A673 (cell line): ENCODE measurements at regions not wholly inside any gene's neighbourhood (a gene's known extent, or its start where the extent isn't known, plus 50 kb on each side); places are given as distances from the start of the nearest gene placed in this dataset.

Experiments used
- BruUV-seq: library from RNA; stranded (reverse); fragments of 400-500 nt; replicated peaks from 2 replicates; lab custom pipeline; 2021; lab: Mats Ljungman, UMichigan
- CTCF ChIA-PET: fragments of 300-600 bp; sonication (Branson Sonifier 250); formaldehyde crosslinking; loops from one replicate; lab custom pipeline; 2022; ENCODE audit warnings: antibody characterized with exemption; lab: Charles Lee
- POLR2A ChIA-PET: fragments of 300-600 bp; sonication (Branson Sonifier 250); formaldehyde crosslinking; loops from one replicate; lab custom pipeline; 2022; ENCODE audit warnings: antibody characterized with exemption; ENCODE audit not compliant: low non-redundant PET; lab: Charles Lee
- DNase-seq: peaks from one replicate; pipeline ENCODE4 v3.0.0-alpha.2; 2015; ENCODE audit warnings: low spot score
- H3K27ac ChIP-seq: fragments of 200-600 bp; sonication (generic); 2 replicates; pipeline ENCODE4 v1.5.1; 2016; ENCODE audit warnings: mixed run types, low read depth, mild to moderate bottlenecking, mixed read lengths, antibody characterized with exemption, low read length; ENCODE audit not compliant: poor library complexity, severe bottlenecking
- H3K27me3 ChIP-seq: fragments of 200-600 bp; sonication (generic); replicated peaks from 2 replicates; pipeline ENCODE4 v1.6.1; 2017; ENCODE audit warnings: mixed run types, low read depth, mild to moderate bottlenecking, mixed read lengths, antibody characterized with exemption, low read length; ENCODE audit not compliant: insufficient read depth, poor library complexity
- H3K36me3 ChIP-seq: fragments of 200-600 bp; sonication (generic); 2 replicates; pipeline ENCODE4 v1.6.1; 2016; ENCODE audit warnings: mixed run types, mild to moderate bottlenecking, mixed read lengths, antibody characterized with exemption, low read length; ENCODE audit not compliant: insufficient read depth, poor library complexity, severe bottlenecking
- H3K4me1 ChIP-seq: fragments of 200-600 bp; sonication (generic); 2 replicates; pipeline ENCODE4 v1.6.1; 2017; ENCODE audit warnings: mixed run types, mild to moderate bottlenecking, mixed read lengths, antibody characterized with exemption, low read length; ENCODE audit not compliant: insufficient read depth, poor library complexity, severe bottlenecking
- H3K4me3 ChIP-seq: fragments of 200-600 bp; sonication (generic); 2 replicates; pipeline ENCODE4 v1.5.1; 2016; ENCODE audit warnings: low read depth, mixed run types, mild to moderate bottlenecking, mixed read lengths, low read length; ENCODE audit not compliant: poor library complexity, severe bottlenecking
- H3K9me3 ChIP-seq: fragments of 200-600 bp; sonication (generic); 2 replicates; pipeline ENCODE4 v1.6.1; 2016; ENCODE audit warnings: mixed run types, low read depth, mild to moderate bottlenecking, mixed read lengths, antibody characterized with exemption, low read length; ENCODE audit not compliant: poor library complexity, severe bottlenecking
- EZH2 ChIP-seq: fragments of 200-600 bp; sonication (generic); IDR thresholded peaks from 2 replicates; pipeline ENCODE4 v1.6.1; 2017; ENCODE audit warnings: borderline replicate concordance, low read depth, mild to moderate bottlenecking, mixed read lengths, antibody characterized with exemption, low read length; ENCODE audit not compliant: poor library complexity, severe bottlenecking
- intact Hi-C: fragments of 100-400 bp; cut with micrococcal nuclease; formaldehyde crosslinking; loops from one replicate; pipeline ENCODE4 v1.10.0; 2022; ENCODE audit not compliant: unreplicated experiment
- TF ChIP-seq, protein P1 (sequence below): fragments of 300-800, 200-600 bp; sonication (generic); conservative IDR thresholded peaks from 2 replicates; pipeline ENCODE4 v1.5.1; 2017; ENCODE audit warnings: low read depth, mild to moderate bottlenecking, antibody characterized with exemption, low read length, moderate library complexity, mixed read lengths

DNA sequence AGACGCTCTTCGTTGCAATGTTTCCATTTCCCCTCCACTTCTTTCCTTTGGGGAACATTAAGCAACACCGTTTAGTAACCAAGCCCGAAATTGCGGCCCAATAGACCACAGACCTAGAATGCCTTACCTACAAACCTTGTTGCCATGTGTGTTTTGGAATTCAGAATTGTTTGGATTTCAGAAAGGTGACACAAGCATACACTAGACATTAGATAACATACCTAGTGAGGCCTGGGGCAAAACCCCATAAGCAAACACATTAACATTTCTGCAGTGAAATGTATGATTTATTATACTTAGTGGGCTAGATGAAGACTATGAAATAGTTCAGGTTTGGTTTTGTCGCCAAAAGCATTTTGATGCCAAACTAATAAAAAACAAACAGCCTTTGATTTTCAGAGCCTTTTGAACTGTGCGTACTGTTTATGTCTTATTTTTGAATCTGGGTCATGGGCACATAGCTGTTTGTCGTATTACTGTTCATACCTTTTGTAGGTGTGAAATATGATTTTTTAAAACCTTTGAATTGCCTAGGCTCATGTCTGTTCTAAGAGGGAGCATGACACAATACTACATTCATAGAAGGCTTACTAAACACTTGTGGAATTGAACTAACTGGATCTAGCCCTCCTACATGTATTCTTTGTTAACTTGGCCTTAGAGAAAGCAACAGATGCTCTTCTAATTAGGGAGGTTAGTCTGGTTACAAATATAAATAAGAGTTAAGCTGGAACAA is 88.6 kb upstream of the TMEM164 start:
- ChIA-PET CTCF (no interaction called here), POLR2A (no interaction called here)
- intact Hi-C loops, result loop anchor here (5.0 kb wide), 1 partner anchor 503 kb away; no protein-coding TSS in a partner anchor
- TF ChIP-seq, protein P1, sequence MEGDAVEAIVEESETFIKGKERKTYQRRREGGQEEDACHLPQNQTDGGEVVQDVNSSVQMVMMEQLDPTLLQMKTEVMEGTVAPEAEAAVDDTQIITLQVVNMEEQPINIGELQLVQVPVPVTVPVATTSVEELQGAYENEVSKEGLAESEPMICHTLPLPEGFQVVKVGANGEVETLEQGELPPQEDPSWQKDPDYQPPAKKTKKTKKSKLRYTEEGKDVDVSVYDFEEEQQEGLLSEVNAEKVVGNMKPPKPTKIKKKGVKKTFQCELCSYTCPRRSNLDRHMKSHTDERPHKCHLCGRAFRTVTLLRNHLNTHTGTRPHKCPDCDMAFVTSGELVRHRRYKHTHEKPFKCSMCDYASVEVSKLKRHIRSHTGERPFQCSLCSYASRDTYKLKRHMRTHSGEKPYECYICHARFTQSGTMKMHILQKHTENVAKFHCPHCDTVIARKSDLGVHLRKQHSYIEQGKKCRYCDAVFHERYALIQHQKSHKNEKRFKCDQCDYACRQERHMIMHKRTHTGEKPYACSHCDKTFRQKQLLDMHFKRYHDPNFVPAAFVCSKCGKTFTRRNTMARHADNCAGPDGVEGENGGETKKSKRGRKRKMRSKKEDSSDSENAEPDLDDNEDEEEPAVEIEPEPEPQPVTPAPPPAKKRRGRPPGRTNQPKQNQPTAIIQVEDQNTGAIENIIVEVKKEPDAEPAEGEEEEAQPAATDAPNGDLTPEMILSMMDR, result no peak
- Histone ChIP-seq H3K27me3 (no peaks in the 10 kb centered on the region), H3K36me3 (no peaks in the 10 kb centered on the region), H3K4me3 (no peak overlapping the region), H3K9me3 (no peaks in the 10 kb centered on the region), H3K27ac (no peak overlapping the region), H3K4me1 (no peaks in the 10 kb centered on the region)
- no TSS peak for BruUV-seq
- no peak for DNase-seq

DNA sequence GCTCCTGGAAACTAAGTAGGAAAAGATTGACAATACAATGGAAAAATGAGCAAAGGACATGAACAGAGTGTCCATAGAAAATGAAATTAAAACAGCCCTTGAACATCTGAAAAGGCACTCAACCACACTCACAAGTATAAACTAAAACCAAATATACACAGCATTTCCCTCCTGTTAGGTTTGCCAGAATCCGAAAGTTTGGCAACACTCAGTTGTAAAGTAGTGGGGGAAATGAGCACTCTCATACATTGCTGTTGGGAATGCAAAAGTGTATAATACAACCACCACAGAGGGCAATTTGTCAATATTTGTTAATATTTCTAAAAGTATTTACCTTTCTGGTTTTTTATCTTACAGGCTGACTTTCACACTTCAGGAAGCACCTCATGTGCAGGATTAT is 84.2 kb upstream of the TMEM164 start:
- Histone ChIP-seq H3K36me3 (no peaks in the 10 kb centered on the region), H3K4me3 (no peak overlapping the region), H3K9me3 (no peaks in the 10 kb centered on the region), H3K27me3 (no peaks in the 10 kb centered on the region), H3K4me1 (no peaks in the 10 kb centered on the region), H3K27ac (no peak overlapping the region)
- no TSS peak for BruUV-seq
- POLR2A ChIA-PET, result no interaction called here
- intact Hi-C loops, result no loop called here
- CTCF ChIA-PET, result no interaction called here
- DNase-seq, result no peak
- no peak for TF ChIP-seq EZH2
- TF ChIP-seq, protein P1, result no peak

DNA sequence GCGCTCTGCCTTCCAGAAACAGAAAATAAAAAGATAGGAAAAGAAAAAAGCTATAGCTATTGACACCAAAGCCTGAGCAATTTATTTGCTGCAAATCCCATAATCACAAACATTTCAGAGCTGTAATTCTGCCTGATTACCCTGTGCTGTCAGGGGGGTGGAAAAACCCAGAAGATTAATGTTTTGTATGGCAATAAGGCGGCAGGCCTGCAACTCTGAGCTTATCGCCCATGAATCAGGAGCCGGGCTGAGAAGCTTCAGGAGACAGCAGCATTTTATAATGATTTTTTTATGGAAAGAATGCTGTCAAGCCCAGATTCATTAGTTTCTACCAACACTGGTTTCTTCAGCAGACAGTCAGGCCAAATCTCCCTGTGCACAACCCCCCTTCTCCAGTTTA is 82.6 kb upstream of the TMEM164 start:
- Histone ChIP-seq H3K36me3 (no peaks in the 10 kb centered on the region), H3K27me3 (no peaks in the 10 kb centered on the region), H3K27ac (no peak overlapping the region), H3K9me3 (no peaks in the 10 kb centered on the region), H3K4me1 (no peaks in the 10 kb centered on the region), H3K4me3 (no peak overlapping the region)
- CTCF ChIA-PET, result interaction anchor here (1.2 kb wide), 1 partner anchor 9 kb away, joined by 3 read pairs; no protein-coding TSS in a partner anchor
- no peak for DNase-seq
- intact Hi-C loops, result no loop called here
- POLR2A ChIA-PET, result no interaction called here
- TF ChIP-seq, protein P1, result no peak
- TF ChIP-seq EZH2, result no peak
- no TSS peak for BruUV-seq
